ENCODE measurements at regions not wholly inside any gene's neighbourhood (a gene's known extent, or its start where the extent isn't known, plus 50 kb on each side); places are given as distances from the start of the nearest gene placed in this dataset.
A peak's percentile ranks its signal among the peaks of the same experiment; 100 is the strongest.

DNA sequence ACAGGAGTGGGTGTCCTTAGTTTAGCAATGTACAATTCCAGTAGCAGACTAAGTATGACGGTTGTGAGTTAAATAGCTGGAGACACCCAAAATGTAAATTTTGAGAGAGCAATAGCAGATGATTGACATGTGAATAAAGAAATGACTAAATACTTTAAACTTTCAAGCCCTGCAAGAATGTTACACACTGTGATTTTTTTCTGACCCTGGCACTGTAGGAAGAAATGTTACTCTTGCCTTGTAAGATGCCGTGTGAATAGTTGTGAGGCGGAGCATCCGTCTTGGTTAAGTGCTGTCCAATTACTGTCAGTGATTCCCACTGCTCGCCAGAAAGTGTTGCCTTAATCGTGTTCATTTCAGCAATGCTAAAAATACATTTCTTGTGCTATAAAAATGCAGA, 1248.1 kb downstream of the RAPGEF2 start:
- Mint-ChIP-seq H3K27ac (ENCODE audit: unreplicated experiment) (no peak overlapping the region), H3K27me3 (ENCODE audit: low read depth, unreplicated experiment) (no peaks in the 10 kb centered on the region), H3K4me1 (ENCODE audit: low read depth, unreplicated experiment) (no peaks in the 10 kb centered on the region), H3K4me3 (ENCODE audit: unreplicated experiment) (no peak overlapping the region), H3K36me3 (ENCODE audit: low read depth, unreplicated experiment) (no peaks in the 10 kb centered on the region), H3K9me3 (ENCODE audit: unreplicated experiment) (no peaks in the 10 kb centered on the region)
- no peak for FAIRE-seq
- Histone ChIP-seq H3K27ac (ENCODE audit: low read depth, low read length) (no peak overlapping the region), H3K4me1 (ENCODE audit: insufficient read depth, low read length) (no peaks in the 10 kb centered on the region), H3K4me3 (ENCODE audit: insufficient read depth, low read depth, low read length) (no peak overlapping the region), H3K36me3 (ENCODE audit: insufficient read depth, low read length) (no peaks in the 10 kb centered on the region), H2AFZ (ENCODE audit: low read depth, low read length) (peak overlapping the region; percentile 43), H3K27me3 (ENCODE audit: insufficient read depth, low read length) (no peaks in the 10 kb centered on the region), H3K9ac (ENCODE audit: low read length) (no peak overlapping the region), H3K9me3 (ENCODE audit: insufficient read depth, low read depth, low read length) (no peaks in the 10 kb centered on the region), H3K4me2 (ENCODE audit: low read length) (no peak overlapping the region), H3K79me2 (ENCODE audit: insufficient read depth, low read length) (no peaks in the 10 kb centered on the region), H4K20me1 (ENCODE audit: insufficient read depth, low read length) (no peaks in the 10 kb centered on the region)
- no peak for DNase-seq (ENCODE audit: low read depth)
- TF ChIP-seq, protein P1, sequence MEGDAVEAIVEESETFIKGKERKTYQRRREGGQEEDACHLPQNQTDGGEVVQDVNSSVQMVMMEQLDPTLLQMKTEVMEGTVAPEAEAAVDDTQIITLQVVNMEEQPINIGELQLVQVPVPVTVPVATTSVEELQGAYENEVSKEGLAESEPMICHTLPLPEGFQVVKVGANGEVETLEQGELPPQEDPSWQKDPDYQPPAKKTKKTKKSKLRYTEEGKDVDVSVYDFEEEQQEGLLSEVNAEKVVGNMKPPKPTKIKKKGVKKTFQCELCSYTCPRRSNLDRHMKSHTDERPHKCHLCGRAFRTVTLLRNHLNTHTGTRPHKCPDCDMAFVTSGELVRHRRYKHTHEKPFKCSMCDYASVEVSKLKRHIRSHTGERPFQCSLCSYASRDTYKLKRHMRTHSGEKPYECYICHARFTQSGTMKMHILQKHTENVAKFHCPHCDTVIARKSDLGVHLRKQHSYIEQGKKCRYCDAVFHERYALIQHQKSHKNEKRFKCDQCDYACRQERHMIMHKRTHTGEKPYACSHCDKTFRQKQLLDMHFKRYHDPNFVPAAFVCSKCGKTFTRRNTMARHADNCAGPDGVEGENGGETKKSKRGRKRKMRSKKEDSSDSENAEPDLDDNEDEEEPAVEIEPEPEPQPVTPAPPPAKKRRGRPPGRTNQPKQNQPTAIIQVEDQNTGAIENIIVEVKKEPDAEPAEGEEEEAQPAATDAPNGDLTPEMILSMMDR (IDR thresholded peaks at IDR 0.05; ENCODE audit: insufficient read depth, low read depth, low read length), result no peak
- TF ChIP-seq EZH2 (IDR thresholded peaks at IDR 0.05; ENCODE audit: insufficient read depth, low read length), result no peak

DNA sequence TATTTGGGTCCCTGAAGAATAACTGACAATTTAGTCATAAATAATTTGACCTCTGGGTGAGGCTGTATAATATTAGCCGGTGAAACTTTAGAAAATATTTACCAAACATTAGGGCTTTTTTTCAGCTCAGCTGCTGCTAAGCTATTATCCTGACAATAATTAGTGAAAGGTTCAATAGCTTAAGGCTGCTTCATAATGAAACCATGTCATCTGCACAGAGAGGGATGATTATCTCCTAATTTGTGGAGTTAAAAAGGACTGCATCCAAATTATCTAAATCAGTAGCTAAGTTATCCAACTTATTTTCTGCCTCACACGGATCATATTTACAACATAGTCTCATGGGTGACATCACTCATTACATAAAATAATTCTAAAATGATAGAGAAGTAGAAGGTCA, 1249.8 kb downstream of the RAPGEF2 start:
- Histone ChIP-seq H3K9ac (ENCODE audit: low read length) (no peak overlapping the region), H4K20me1 (ENCODE audit: insufficient read depth, low read length) (no peaks in the 10 kb centered on the region), H3K4me1 (ENCODE audit: insufficient read depth, low read length) (no peaks in the 10 kb centered on the region), H3K27me3 (ENCODE audit: insufficient read depth, low read length) (no peaks in the 10 kb centered on the region), H3K9me3 (ENCODE audit: insufficient read depth, low read depth, low read length) (no peaks in the 10 kb centered on the region), H2AFZ (ENCODE audit: low read depth, low read length) (no peak overlapping the region), H3K27ac (ENCODE audit: low read depth, low read length) (no peak overlapping the region), H3K4me2 (ENCODE audit: low read length) (no peak overlapping the region), H3K36me3 (ENCODE audit: insufficient read depth, low read length) (no peaks in the 10 kb centered on the region), H3K4me3 (ENCODE audit: insufficient read depth, low read depth, low read length) (no peak overlapping the region), H3K79me2 (ENCODE audit: insufficient read depth, low read length) (no peaks in the 10 kb centered on the region)
- FAIRE-seq (no peak), DNase-seq (ENCODE audit: low read depth) (no peak)
- no peaks in the 10 kb centered on the region for H3K4me1 Mint-ChIP-seq (ENCODE audit: low read depth, unreplicated experiment)
- H3K27me3 Mint-ChIP-seq (ENCODE audit: low read depth, unreplicated experiment), result no peaks in the 10 kb centered on the region
- H3K4me3 Mint-ChIP-seq (ENCODE audit: unreplicated experiment), result no peak overlapping the region
- H3K27ac Mint-ChIP-seq (ENCODE audit: unreplicated experiment), result no peak overlapping the region
- no peaks in the 10 kb centered on the region for H3K9me3 Mint-ChIP-seq (ENCODE audit: unreplicated experiment)
- H3K36me3 Mint-ChIP-seq (ENCODE audit: low read depth, unreplicated experiment), result no peaks in the 10 kb centered on the region
- TF ChIP-seq, protein P1 (IDR thresholded peaks at IDR 0.05; ENCODE audit: insufficient read depth, low read depth, low read length), result no peak
- no peak for TF ChIP-seq EZH2 (IDR thresholded peaks at IDR 0.05; ENCODE audit: insufficient read depth, low read length)

DNA sequence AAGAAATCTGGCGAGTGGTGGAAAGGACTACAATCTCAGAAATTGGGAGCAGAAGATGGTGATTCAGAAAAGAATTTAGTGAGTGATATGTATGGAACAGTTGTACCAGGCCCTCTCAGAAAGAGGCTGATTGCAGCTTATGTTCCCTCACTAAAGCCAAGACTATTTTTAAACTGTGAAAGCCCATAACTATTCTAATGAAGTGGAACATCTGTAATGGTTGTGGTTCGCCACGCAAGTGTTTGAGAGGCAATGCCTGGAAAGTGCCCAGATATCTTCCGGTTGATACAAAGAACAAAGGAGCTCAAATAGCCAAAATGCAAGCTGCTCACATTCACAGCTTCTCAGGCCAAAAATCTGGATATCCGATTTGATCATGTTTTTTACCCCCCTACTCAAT, 1250.7 kb downstream of the RAPGEF2 start:
- no peaks in the 10 kb centered on the region for H3K9me3 Mint-ChIP-seq (ENCODE audit: unreplicated experiment)
- H3K4me3 ChIP-seq (ENCODE audit: insufficient read depth, low read depth, low read length), result no peak overlapping the region
- no peak overlapping the region for H3K27ac Mint-ChIP-seq (ENCODE audit: unreplicated experiment)
- DNase-seq (ENCODE audit: low read depth) (peak; percentile 15), FAIRE-seq (no peak)
- H3K4me1 ChIP-seq (ENCODE audit: insufficient read depth, low read length), result no peaks in the 10 kb centered on the region
- no peak overlapping the region for H3K4me2 ChIP-seq (ENCODE audit: low read length)
- H3K36me3 Mint-ChIP-seq (ENCODE audit: low read depth, unreplicated experiment), result no peaks in the 10 kb centered on the region
- H3K27me3 Mint-ChIP-seq (ENCODE audit: low read depth, unreplicated experiment), result no peaks in the 10 kb centered on the region
- no peaks in the 10 kb centered on the region for H4K20me1 ChIP-seq (ENCODE audit: insufficient read depth, low read length)
- no peaks in the 10 kb centered on the region for H3K79me2 ChIP-seq (ENCODE audit: insufficient read depth, low read length)
- no peaks in the 10 kb centered on the region for H3K4me1 Mint-ChIP-seq (ENCODE audit: low read depth, unreplicated experiment)
- no peak overlapping the region for H2AFZ ChIP-seq (ENCODE audit: low read depth, low read length)
- TF ChIP-seq, protein P1 (IDR thresholded peaks at IDR 0.05; ENCODE audit: insufficient read depth, low read depth, low read length), result no peak
- no peak for TF ChIP-seq EZH2 (IDR thresholded peaks at IDR 0.05; ENCODE audit: insufficient read depth, low read length)
- no peaks in the 10 kb centered on the region for H3K9me3 ChIP-seq (ENCODE audit: insufficient read depth, low read depth, low read length)
- no peak overlapping the region for H3K9ac ChIP-seq (ENCODE audit: low read length)
- H3K27ac ChIP-seq (ENCODE audit: low read depth, low read length), result no peak overlapping the region
- no peaks in the 10 kb centered on the region for H3K27me3 ChIP-seq (ENCODE audit: insufficient read depth, low read length)
- no peaks in the 10 kb centered on the region for H3K36me3 ChIP-seq (ENCODE audit: insufficient read depth, low read length)
- no peak overlapping the region for H3K4me3 Mint-ChIP-seq (ENCODE audit: unreplicated experiment)
